T follicular helper cell (primary cell): ENCODE measurements at regions not wholly inside any gene's neighbourhood (a gene's known extent, or its start where the extent isn't known, plus 50 kb on each side); places are given as distances from the start of the nearest gene placed in this dataset.
"Not testable (repeated sequence)": the region's sequence is repeated elsewhere in the genome, so short reads cannot be mapped to it uniquely, and the experiment has no call there.

Source experiments
- DNase-seq: peaks from one replicate; pipeline ENCODE4 v3.0.0-alpha.2; 2020; ENCODE audit warnings: low read depth

- DNase-seq, result not testable (repeated sequence)
Measured at GRCh38 chr13:74718232-74718842, 584.1 kb upstream of the KLF12 start.

DNA sequence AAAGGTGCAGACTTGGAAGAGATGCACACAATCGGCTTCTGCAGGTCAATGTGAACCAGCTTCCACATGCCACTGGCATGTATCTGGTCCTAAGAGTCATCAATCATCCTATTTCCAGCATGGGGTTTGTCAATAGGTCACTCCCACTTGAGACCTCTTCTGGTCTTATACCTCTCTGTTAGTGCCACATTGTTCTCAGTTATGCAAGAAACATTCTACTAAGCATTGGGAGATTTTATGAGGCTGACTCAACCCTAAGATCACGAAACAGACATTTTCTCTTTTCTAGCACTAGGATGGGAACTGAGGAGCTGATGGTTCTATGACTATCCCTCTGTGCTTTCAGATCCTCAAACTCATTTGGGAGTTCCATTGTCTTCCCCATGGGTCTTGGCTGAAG is 581.5 kb upstream of the KLF12 start:
- no peak for DNase-seq

DNA sequence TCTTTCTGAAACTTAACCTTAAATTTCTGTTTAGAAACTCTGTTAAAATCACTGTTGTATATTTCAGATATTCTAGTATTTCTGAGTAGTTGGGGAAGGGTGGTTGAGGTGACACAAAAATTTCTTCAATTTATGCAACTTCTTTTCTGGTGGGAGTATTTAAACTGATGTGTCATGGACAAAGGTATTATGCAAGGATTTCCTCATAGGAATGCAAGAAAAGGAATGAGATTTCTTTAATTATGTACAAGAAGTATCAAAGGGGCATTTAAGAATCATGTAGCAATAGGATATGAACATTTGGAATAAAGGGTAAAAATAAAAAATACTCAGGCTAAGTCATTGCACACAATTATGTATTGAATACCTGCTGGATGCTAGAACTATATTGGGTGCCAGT is 575.8 kb upstream of the KLF12 start:
- no peak for DNase-seq

DNA sequence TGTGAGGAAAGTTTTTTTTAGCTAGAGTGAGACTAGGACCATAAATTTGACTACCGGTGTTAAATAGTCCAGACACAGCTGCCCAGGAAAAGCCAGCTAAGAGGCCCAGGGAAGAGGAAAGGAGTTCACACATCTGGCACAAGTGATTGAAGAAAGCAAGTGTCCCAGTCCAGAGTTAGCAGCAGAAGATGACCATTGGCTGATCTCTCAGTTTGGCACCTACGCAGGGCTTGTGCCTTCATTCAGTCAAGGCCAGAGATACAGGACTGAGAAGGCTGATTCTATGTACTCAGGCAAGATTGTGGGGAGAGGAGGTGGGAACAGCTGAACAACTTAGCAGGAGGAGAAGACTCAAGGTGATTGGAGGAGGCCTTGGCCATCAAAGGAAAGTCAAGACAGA is 575.0 kb upstream of the KLF12 start:
- no peak for DNase-seq

DNA sequence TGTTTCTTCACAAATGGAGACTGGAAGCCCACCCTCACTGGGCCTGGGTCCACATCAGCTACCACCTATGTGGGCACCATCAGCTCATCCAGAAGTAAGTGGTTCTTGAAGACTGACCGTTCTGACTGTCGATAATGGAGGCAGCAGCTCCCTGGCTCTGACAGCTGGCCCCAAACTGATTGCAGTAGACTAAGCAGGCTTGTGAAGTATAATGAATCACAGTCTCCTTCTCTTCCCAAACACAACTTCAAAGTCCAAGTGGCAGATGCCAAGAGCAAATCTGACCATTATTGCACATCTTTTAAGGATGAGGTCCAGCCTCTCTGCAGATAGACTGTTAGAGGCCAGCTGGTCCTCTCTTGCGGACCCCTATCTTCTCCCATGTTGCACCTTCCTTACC is 574.4 kb upstream of the KLF12 start:
- DNase-seq, result no peak

- no peak for DNase-seq
Measured at GRCh38 chr13:74707291-74707690, 573.1 kb upstream of the KLF12 start.

GRCh38 chr13:74706801-74707200 is 572.6 kb upstream of the KLF12 start:
- no peak for DNase-seq

- DNase-seq, result no peak
Measured at GRCh38 chr13:74705438-74705837, 571.2 kb upstream of the KLF12 start.

- DNase-seq, result no peak
Measured at GRCh38 chr13:74703855-74704387, 569.7 kb upstream of the KLF12 start.

DNA sequence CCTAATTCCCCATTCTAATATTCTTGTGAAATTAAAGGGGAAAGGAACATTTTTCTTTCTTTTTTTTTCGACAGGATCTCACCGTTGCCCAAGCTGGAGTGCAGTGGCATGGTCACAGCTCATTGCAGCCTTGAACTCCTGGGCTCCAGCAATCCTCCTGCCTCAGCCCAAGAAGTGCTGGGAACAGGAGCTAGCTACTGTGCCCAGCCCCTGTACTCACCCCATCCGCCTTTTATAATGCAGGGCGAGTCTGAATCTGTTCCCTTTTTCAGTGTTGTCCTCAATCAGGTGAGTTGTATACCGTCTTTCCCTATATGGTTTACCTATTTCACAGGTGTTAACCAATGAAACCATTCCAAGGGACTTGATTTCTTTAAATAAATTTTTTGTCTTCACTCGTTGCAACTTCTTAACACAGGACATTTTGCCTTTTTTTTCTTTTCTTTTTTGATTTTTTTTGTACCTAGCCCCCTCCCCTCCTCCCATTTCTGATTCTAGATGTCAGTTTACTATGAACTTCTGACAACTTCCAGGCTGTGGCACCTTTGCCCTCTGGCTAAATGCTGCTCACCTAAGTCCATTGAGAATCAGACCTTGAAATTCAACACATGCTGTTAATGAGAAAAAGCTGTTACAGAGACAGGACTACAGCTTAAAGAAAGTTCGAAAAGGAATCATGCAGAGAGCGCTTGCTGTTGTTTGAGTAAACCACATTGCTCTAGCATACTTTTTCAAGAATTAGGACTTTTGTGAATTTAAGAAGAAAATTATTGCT is 562.1 kb upstream of the KLF12 start:
- no peak for DNase-seq

DNA sequence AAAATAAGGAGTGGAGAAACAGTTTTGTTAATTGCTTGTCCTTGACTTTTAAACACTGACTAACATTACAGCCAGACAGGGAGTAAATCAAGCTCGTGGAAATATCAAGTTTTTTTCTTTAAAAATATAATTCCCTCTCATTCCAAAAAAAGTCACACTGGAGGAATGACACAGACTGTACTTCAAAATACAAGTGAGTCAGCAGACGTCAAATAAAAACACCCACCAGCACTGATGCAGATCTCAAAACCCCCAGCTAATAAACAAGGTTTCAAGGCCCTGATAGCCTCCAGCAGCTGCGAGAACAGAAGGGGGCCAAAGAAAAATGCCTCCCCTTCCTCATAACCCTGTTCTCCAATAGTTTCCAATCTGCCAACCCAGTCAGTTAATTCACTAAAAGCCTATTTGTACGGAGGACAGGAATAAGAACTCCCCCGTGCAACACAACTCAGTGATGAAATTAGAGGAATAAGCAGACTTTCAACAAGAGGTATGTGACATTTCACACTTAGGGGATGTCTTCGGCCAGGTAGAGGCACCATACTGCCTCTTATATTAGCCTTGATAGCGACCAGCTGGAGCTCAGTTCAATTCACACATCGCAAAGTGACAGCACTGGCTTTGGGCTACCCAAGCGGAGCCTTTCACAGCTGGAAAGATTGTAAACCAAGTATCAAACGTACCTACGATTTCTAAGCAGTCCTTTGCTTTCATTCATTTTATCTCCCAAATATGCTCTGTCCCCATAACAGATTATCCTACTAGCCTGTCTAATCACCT is 561.0 kb upstream of the KLF12 start:
- DNase-seq, result no peak

- no peak for DNase-seq
Measured at GRCh38 chr13:74687442-74688182, 553.4 kb upstream of the KLF12 start.

DNA sequence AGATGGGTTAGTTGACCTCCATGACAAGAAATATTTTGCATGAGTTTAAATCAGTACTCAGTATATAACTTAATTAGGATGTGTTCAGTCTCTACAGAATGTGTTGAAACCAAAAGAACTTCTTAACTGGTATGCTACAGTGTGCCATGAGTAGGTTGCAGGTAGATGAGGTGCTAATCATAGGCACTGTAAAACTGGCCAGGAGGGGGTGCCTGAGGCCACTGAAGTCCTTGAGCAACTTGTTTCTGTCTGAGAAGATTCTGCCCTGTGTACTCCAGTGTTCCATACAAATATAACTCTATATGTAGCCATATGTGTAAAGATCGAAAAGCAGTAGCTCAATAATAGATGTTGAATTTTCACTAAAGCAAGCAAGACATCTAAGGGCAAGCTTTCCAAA is 549.2 kb upstream of the KLF12 start:
- DNase-seq, result no peak

- no peak for DNase-seq
Measured at GRCh38 chr13:74682746-74683145, 548.5 kb upstream of the KLF12 start.

GRCh38 chr13:74681891-74682290 is 547.7 kb upstream of the KLF12 start:
- DNase-seq, result no peak

DNA sequence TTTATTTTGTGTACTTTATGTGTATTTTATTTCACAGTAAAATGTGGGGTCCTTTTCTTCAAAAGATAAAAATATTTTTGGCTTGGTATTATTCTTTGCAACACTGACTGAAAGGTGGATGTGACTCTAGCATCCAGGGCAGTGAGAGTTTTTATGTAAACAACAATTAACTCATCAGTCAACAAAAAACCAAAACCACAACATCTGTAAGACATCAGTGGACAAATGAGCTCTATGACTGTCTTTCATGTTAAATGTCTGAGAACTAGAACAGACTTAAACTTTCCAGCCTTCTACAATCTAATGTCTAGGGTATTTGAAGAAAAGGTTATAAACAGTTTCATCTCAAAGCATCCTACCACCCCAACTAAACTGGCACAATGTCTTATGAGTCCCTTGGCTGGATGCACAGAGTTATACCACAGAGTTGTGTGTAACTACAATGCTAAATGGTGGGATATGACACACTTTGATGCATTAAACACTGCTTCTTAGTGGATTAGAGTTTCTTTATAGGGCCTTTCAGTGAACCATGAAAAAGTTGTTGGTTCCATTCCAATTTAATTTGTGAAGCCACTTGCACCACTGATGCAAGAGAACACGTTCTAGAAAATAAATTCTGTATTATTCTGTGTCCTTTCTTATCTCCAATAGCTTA is 544.2 kb upstream of the KLF12 start:
- DNase-seq, result no peak

DNA sequence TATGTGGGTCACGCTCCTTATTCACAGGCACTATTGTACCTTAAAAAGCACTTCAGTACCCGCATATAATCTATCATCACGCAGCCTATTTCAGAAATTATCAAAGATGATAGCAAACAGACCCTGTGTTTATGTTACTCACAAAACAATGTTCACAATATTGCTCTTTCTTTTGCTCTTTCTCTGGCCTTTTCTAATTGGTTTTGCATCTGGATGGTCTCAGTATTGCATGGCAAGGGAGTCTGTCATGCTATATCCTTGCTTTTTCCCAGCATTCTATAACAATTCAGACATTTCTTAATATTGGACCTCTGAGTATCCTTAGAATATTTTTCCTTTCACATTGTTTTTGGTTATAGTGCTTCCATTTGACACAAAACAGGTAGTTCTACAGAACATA is 541.8 kb upstream of the KLF12 start:
- no peak for DNase-seq

DNA sequence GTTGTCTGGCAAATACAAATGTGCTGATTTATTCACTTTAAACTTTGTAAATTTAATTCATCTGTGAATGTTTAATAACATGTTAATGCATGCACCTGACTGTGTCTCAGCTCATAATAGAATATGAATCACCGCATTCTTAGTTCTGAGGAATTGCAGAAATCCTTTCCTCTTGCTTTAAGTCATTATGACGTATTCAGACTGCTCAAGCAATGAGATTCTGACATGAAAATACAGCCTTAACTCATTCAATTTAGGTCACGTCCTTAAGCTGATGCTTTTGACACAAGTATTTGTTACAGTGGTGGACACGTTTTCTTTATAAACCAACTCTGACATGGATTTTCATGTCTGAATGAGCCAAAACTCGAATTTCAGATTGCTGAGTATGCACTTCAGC is 541.0 kb upstream of the KLF12 start:
- no peak for DNase-seq

- DNase-seq, result no peak
Measured at GRCh38 chr13:74674720-74675119, 540.5 kb upstream of the KLF12 start.

- no peak for DNase-seq
Measured at GRCh38 chr13:74669149-74669548, 534.9 kb upstream of the KLF12 start.

GRCh38 chr13:74667656-74668203 is 533.5 kb upstream of the KLF12 start:
- DNase-seq, result no peak
